Ascending aorta (tissue), 2 donors: ENCODE measurements at regions not wholly inside any gene's neighbourhood (a gene's known extent, or its start where the extent isn't known, plus 50 kb on each side); places are given as distances from the start of the nearest gene placed in this dataset.
"Not testable (repeated sequence)": the region's sequence is repeated elsewhere in the genome, so short reads cannot be mapped to it uniquely, and the experiment has no call there.

Experiments
- DNase-seq, 2 donors: peaks; one replicate each; pipeline ENCODE4 v3.0.0-alpha.2; 2019; ENCODE audit warnings: low spot score in 2 of 2
- H3K27ac ChIP-seq, 2 donors: fragments of 200-600 bp; sonication (generic); one replicate each; pipeline ENCODE4 v1.5.1; 2016 to 2017; ENCODE audit warnings: mild to moderate bottlenecking in 1 of 2
- H3K27me3 ChIP-seq: fragments of 200-600 bp; sonication (generic); one replicate; pipeline ENCODE4 v1.5.1; 2017
- H3K36me3 ChIP-seq, 2 donors: fragments of 200-600 bp; sonication (generic); one replicate each; pipeline ENCODE4 v1.5.1; 2016
- H3K4me1 ChIP-seq, 2 donors: fragments of 200-600 bp; sonication (generic); one replicate each; pipeline ENCODE4 v1.5.1; 2016 to 2017; ENCODE audit warnings: mild to moderate bottlenecking in 1 of 2
- H3K4me3 ChIP-seq, 2 donors: fragments of 200-600 bp; sonication (generic); one replicate each; pipeline ENCODE4 v1.5.1; 2016 to 2017; ENCODE audit warnings: mild to moderate bottlenecking in 1 of 2
- H3K9me3 ChIP-seq, 2 donors: fragments of 200-600 bp; sonication (generic); one replicate each; pipeline ENCODE4 v1.5.1; 2016
- CTCF ChIP-seq, 3 experiments: fragments of 200-600 bp in 2 of 3; fragments of 450-650 bp in 1 of 3; sonication (generic) in 2 of 3; IDR thresholded peaks; one replicate each; pipeline ENCODE4 v1.5.1; 2016 to 2019; ENCODE audit warnings: antibody characterized with exemption in 3 of 3, mild to moderate bottlenecking in 1 of 3, moderate library complexity in 1 of 3
- intact Hi-C: fragments of 100-400 bp; cut with DNase I; formaldehyde crosslinking; loops from one replicate; pipeline ENCODE4 v1.15.1; 2023

GRCh38 chr16:88329726-88330700, 52.7 kb upstream of the ZNF469 start:
- peaks cover 8 to 9% of the 10 kb centered on the region in 2 donors for H3K4me1 ChIP-seq
- no peak for TF ChIP-seq CTCF (IDR thresholded peaks at IDR 0.05)
- intact Hi-C loops = no loop called here
- DNase-seq = no peak
- no peak overlapping the region for H3K27ac ChIP-seq
- no peaks in the 10 kb centered on the region for H3K27me3 ChIP-seq
- no peaks in the 10 kb centered on the region for H3K9me3 ChIP-seq
- H3K36me3 ChIP-seq = no peaks in the 10 kb centered on the region
- no peak overlapping the region for H3K4me3 ChIP-seq

- Histone ChIP-seq H3K4me1 (peaks cover 8 to 9% of the 10 kb centered on the region in 2 donors), H3K36me3 (no peaks in the 10 kb centered on the region), H3K4me3 (no peak overlapping the region), H3K27me3 (no peaks in the 10 kb centered on the region), H3K27ac (peak overlapping the region in 1 of 2 donors; percentile 27), H3K9me3 (no peaks in the 10 kb centered on the region)
- intact Hi-C loops = no loop called here
- no peak for DNase-seq
- TF ChIP-seq CTCF (IDR thresholded peaks at IDR 0.05) = no peak
These were observed 51.5 kb upstream of the ZNF469 start for GRCh38 chr16:88330971-88331890.

GRCh38 chr16:88331989-88332920, 50.5 kb upstream of the ZNF469 start:
- Histone ChIP-seq H3K9me3 (no peaks in the 10 kb centered on the region), H3K27me3 (no peaks in the 10 kb centered on the region), H3K27ac (peak overlapping the region; percentile 47 to 48), H3K36me3 (no peaks in the 10 kb centered on the region), H3K4me3 (no peak overlapping the region), H3K4me1 (peaks cover 8 to 9% of the 10 kb centered on the region in 2 donors)
- intact Hi-C loops = no loop called here
- DNase-seq = peak; percentile 31 to 90
- TF ChIP-seq CTCF (IDR thresholded peaks at IDR 0.05) = no peak

GRCh38 chr16:88332921-88333825, 49.6 kb upstream of the ZNF469 start:
- H3K4me1 ChIP-seq, DNase-seq, H3K36me3 ChIP-seq, H3K4me3 ChIP-seq, H3K9me3 ChIP-seq, H3K27me3 ChIP-seq, intact Hi-C loops: not testable (repeated sequence)
- peak overlapping the region; percentile 47 to 48 for H3K27ac ChIP-seq
